Activated naive CD8-positive, alpha-beta T cell treated with anti-CD3 and anti-CD28 coated beads, Interleukin-2, amount 50 U/mL, for 24 hours (primary cell): ENCODE measurements at regions not wholly inside any gene's neighbourhood (a gene's known extent, or its start where the extent isn't known, plus 50 kb on each side); places are given as distances from the start of the nearest gene placed in this dataset.

ENCODE experiments used
- ATAC-seq: fragments of 150-1000 bp; cut with Tn5 transposase; one replicate; pipeline ENCODE4 v1.10.0; 2021
- DNase-seq: peaks from one replicate; pipeline ENCODE4 v3.0.0; 2021
- H3K27ac Mint-ChIP-seq: one replicate; pipeline ENCODE4 v1.8.0; 2021; ENCODE audit warnings: mild to moderate bottlenecking, mixed read lengths
- H3K27me3 Mint-ChIP-seq: one replicate; pipeline ENCODE4 v1.8.0; 2021; ENCODE audit warnings: mixed read lengths
- H3K36me3 Mint-ChIP-seq: one replicate; pipeline ENCODE4 v1.8.0; 2021; ENCODE audit warnings: low read depth, mixed read lengths
- H3K4me1 Mint-ChIP-seq: one replicate; pipeline ENCODE4 v1.8.0; 2021; ENCODE audit warnings: mixed read lengths
- H3K4me3 Mint-ChIP-seq: one replicate; pipeline ENCODE4 v1.8.0; 2021; ENCODE audit warnings: mild to moderate bottlenecking, moderate library complexity, mixed read lengths
- H3K9me3 Mint-ChIP-seq: one replicate; pipeline ENCODE4 v1.8.0; 2021; ENCODE audit warnings: mixed read lengths

- ATAC-seq: no peak
- H3K9me3 Mint-ChIP-seq: peaks cover 7% of the 10 kb centered on the region
- H3K36me3 Mint-ChIP-seq: no peaks in the 10 kb centered on the region
- H3K4me1 Mint-ChIP-seq: no peaks in the 10 kb centered on the region
- no peak for DNase-seq
- H3K27ac Mint-ChIP-seq: no peak overlapping the region
- H3K4me3 Mint-ChIP-seq: no peak overlapping the region
- no peaks in the 10 kb centered on the region for H3K27me3 Mint-ChIP-seq
Observed at GRCh38 chr2:188751816-188752215, 222.4 kb upstream of the COL3A1 start.

GRCh38 chr2:188752311-188752710, 221.9 kb upstream of the COL3A1 start:
- ATAC-seq (no peak), DNase-seq (no peak)
- Mint-ChIP-seq H3K9me3 (peaks cover 10% of the 10 kb centered on the region), H3K4me3 (no peak overlapping the region), H3K27ac (no peak overlapping the region), H3K36me3 (no peaks in the 10 kb centered on the region), H3K4me1 (no peaks in the 10 kb centered on the region), H3K27me3 (no peaks in the 10 kb centered on the region)

GRCh38 chr2:188762151-188762550, 212.0 kb upstream of the COL3A1 start:
- Mint-ChIP-seq H3K27ac (no peak overlapping the region), H3K27me3 (no peaks in the 10 kb centered on the region), H3K4me3 (no peak overlapping the region), H3K36me3 (no peaks in the 10 kb centered on the region), H3K9me3 (peaks cover 10% of the 10 kb centered on the region), H3K4me1 (no peaks in the 10 kb centered on the region)
- ATAC-seq (no peak), DNase-seq (no peak)

GRCh38 chr2:188765522-188766470, 208.4 kb upstream of the COL3A1 start:
- no peak overlapping the region for H3K4me3 Mint-ChIP-seq
- no peaks in the 10 kb centered on the region for H3K9me3 Mint-ChIP-seq
- no peak overlapping the region for H3K27ac Mint-ChIP-seq
- no peaks in the 10 kb centered on the region for H3K4me1 Mint-ChIP-seq
- ATAC-seq (no peak), DNase-seq (no peak)
- no peaks in the 10 kb centered on the region for H3K27me3 Mint-ChIP-seq
- H3K36me3 Mint-ChIP-seq: no peaks in the 10 kb centered on the region

- H3K27me3 Mint-ChIP-seq: no peaks in the 10 kb centered on the region
- H3K4me3 Mint-ChIP-seq: no peak overlapping the region
- H3K9me3 Mint-ChIP-seq: no peaks in the 10 kb centered on the region
- H3K4me1 Mint-ChIP-seq: no peaks in the 10 kb centered on the region
- H3K27ac Mint-ChIP-seq: no peak overlapping the region
- ATAC-seq: no peak
- DNase-seq: no peak
- no peaks in the 10 kb centered on the region for H3K36me3 Mint-ChIP-seq
Observed at GRCh38 chr2:188766471-188766856, 207.7 kb upstream of the COL3A1 start.

- Mint-ChIP-seq H3K27me3 (no peaks in the 10 kb centered on the region), H3K4me1 (no peaks in the 10 kb centered on the region), H3K4me3 (no peak overlapping the region), H3K9me3 (no peaks in the 10 kb centered on the region), H3K36me3 (no peaks in the 10 kb centered on the region), H3K27ac (no peak overlapping the region)
- DNase-seq: no peak
- ATAC-seq: no peak
Observed at GRCh38 chr2:188767176-188767575, 207.0 kb upstream of the COL3A1 start.

- Mint-ChIP-seq H3K4me1 (no peaks in the 10 kb centered on the region), H3K36me3 (no peaks in the 10 kb centered on the region), H3K4me3 (no peak overlapping the region), H3K27ac (no peak overlapping the region), H3K9me3 (peaks cover 4% of the 10 kb centered on the region), H3K27me3 (no peaks in the 10 kb centered on the region)
- ATAC-seq (no peak), DNase-seq (no peak)
Observed at GRCh38 chr2:188770296-188770695, 203.9 kb upstream of the COL3A1 start.

- Mint-ChIP-seq H3K4me1 (no peaks in the 10 kb centered on the region), H3K9me3 (peaks cover 4% of the 10 kb centered on the region), H3K4me3 (no peak overlapping the region), H3K36me3 (no peaks in the 10 kb centered on the region), H3K27ac (no peak overlapping the region), H3K27me3 (no peaks in the 10 kb centered on the region)
- ATAC-seq (no peak), DNase-seq (no peak)
Observed at GRCh38 chr2:188773075-188773474, 201.1 kb upstream of the COL3A1 start.

GRCh38 chr2:188776634-188777033, 197.5 kb upstream of the COL3A1 start:
- H3K4me1 Mint-ChIP-seq: no peaks in the 10 kb centered on the region
- DNase-seq (no peak), ATAC-seq (no peak)
- H3K9me3 Mint-ChIP-seq: peaks cover 4% of the 10 kb centered on the region
- H3K27me3 Mint-ChIP-seq: no peaks in the 10 kb centered on the region
- H3K36me3 Mint-ChIP-seq: no peaks in the 10 kb centered on the region
- H3K4me3 Mint-ChIP-seq: no peak overlapping the region
- no peak overlapping the region for H3K27ac Mint-ChIP-seq

GRCh38 chr2:188784269-188784762, 189.9 kb upstream of the COL3A1 start:
- no peak for DNase-seq
- Mint-ChIP-seq H3K4me3 (no peak overlapping the region), H3K4me1 (no peaks in the 10 kb centered on the region), H3K9me3 (peaks cover 7% of the 10 kb centered on the region), H3K27ac (no peak overlapping the region), H3K27me3 (no peaks in the 10 kb centered on the region), H3K36me3 (no peaks in the 10 kb centered on the region)
- ATAC-seq: no peak

GRCh38 chr2:188785061-188785460, 189.1 kb upstream of the COL3A1 start:
- H3K36me3 Mint-ChIP-seq: no peaks in the 10 kb centered on the region
- H3K4me3 Mint-ChIP-seq: no peak overlapping the region
- ATAC-seq: no peak
- H3K27ac Mint-ChIP-seq: no peak overlapping the region
- no peaks in the 10 kb centered on the region for H3K27me3 Mint-ChIP-seq
- peaks cover 7% of the 10 kb centered on the region for H3K9me3 Mint-ChIP-seq
- DNase-seq: no peak
- H3K4me1 Mint-ChIP-seq: no peaks in the 10 kb centered on the region

GRCh38 chr2:188785490-188785889, 188.7 kb upstream of the COL3A1 start:
- peaks cover 7% of the 10 kb centered on the region for H3K9me3 Mint-ChIP-seq
- no peaks in the 10 kb centered on the region for H3K27me3 Mint-ChIP-seq
- H3K27ac Mint-ChIP-seq: no peak overlapping the region
- H3K36me3 Mint-ChIP-seq: no peaks in the 10 kb centered on the region
- no peak overlapping the region for H3K4me3 Mint-ChIP-seq
- ATAC-seq (no peak), DNase-seq (no peak)
- H3K4me1 Mint-ChIP-seq: no peaks in the 10 kb centered on the region

GRCh38 chr2:188786368-188786841, 187.8 kb upstream of the COL3A1 start:
- DNase-seq (no peak), ATAC-seq (no peak)
- no peaks in the 10 kb centered on the region for H3K4me1 Mint-ChIP-seq
- H3K36me3 Mint-ChIP-seq: no peaks in the 10 kb centered on the region
- no peak overlapping the region for H3K4me3 Mint-ChIP-seq
- H3K27ac Mint-ChIP-seq: no peak overlapping the region
- H3K27me3 Mint-ChIP-seq: no peaks in the 10 kb centered on the region
- H3K9me3 Mint-ChIP-seq: peaks cover 7% of the 10 kb centered on the region

GRCh38 chr2:188787021-188787657, 187.0 kb upstream of the COL3A1 start:
- Mint-ChIP-seq H3K27me3 (no peaks in the 10 kb centered on the region), H3K4me3 (no peak overlapping the region), H3K27ac (no peak overlapping the region), H3K9me3 (peaks cover 7% of the 10 kb centered on the region), H3K4me1 (no peaks in the 10 kb centered on the region), H3K36me3 (no peaks in the 10 kb centered on the region)
- no peak for ATAC-seq
- no peak for DNase-seq

- Mint-ChIP-seq H3K27ac (no peak overlapping the region), H3K27me3 (no peaks in the 10 kb centered on the region), H3K9me3 (peaks cover 7% of the 10 kb centered on the region), H3K4me3 (no peak overlapping the region), H3K36me3 (no peaks in the 10 kb centered on the region), H3K4me1 (no peaks in the 10 kb centered on the region)
- ATAC-seq: no peak
- no peak for DNase-seq
Observed at GRCh38 chr2:188787658-188788240, 186.4 kb upstream of the COL3A1 start.
